Chondrocyte (in vitro differentiated cells): ENCODE measurements at regions not wholly inside any gene's neighbourhood (a gene's known extent, or its start where the extent isn't known, plus 50 kb on each side); places are given as distances from the start of the nearest gene placed in this dataset.

Source experiments
- DNase-seq: peaks from one replicate; pipeline ENCODE4 v3.0.0; 2021; ENCODE audit warnings: mixed read lengths, low spot score
- H3K27ac Mint-ChIP-seq: one replicate; pipeline ENCODE4 v1.8.0; 2021; ENCODE audit warnings: mild to moderate bottlenecking, moderate library complexity, mixed read lengths; ENCODE audit not compliant: unreplicated experiment
- H3K27me3 Mint-ChIP-seq: 2 replicates; pipeline ENCODE4 v1.8.0; 2021; ENCODE audit warnings: low read depth, mixed read lengths
- H3K36me3 Mint-ChIP-seq: 2 replicates; pipeline ENCODE4 v1.8.0; 2021; ENCODE audit warnings: low read depth, mixed read lengths
- H3K4me1 Mint-ChIP-seq: 2 replicates; pipeline ENCODE4 v1.8.0; 2021; ENCODE audit warnings: low read depth, mild to moderate bottlenecking, mixed read lengths
- H3K4me3 Mint-ChIP-seq: one replicate; pipeline ENCODE4 v1.8.0; 2021; ENCODE audit warnings: mild to moderate bottlenecking, moderate library complexity, mixed read lengths; ENCODE audit not compliant: unreplicated experiment
- H3K9me3 Mint-ChIP-seq: 2 replicates; pipeline ENCODE4 v1.8.0; 2021; ENCODE audit warnings: low read depth, mixed read lengths
- CTCF ChIP-seq: fragments of 200-600 bp; sonication (generic); IDR thresholded peaks from 2 replicates; pipeline ENCODE4 v1.5.0; 2021; ENCODE audit warnings: antibody characterized with exemption, mild to moderate bottlenecking, moderate library complexity

GRCh38 chr10:3708852-3709251, 76.2 kb downstream of the KLF6 start:
- H3K4me3 Mint-ChIP-seq, result no peak overlapping the region
- H3K27ac Mint-ChIP-seq, result peak overlapping the region; percentile 17
- no peaks in the 10 kb centered on the region for H3K27me3 Mint-ChIP-seq
- DNase-seq, result no peak
- no peak for TF ChIP-seq CTCF
- peaks cover 23% of the 10 kb centered on the region for H3K4me1 Mint-ChIP-seq
- H3K9me3 Mint-ChIP-seq, result peaks cover 17% of the 10 kb centered on the region
- H3K36me3 Mint-ChIP-seq, result peaks cover 6% of the 10 kb centered on the region

GRCh38 chr10:3704565-3705325, 80.3 kb downstream of the KLF6 start:
- Mint-ChIP-seq H3K4me1 (peaks cover 49% of the 10 kb centered on the region), H3K36me3 (no peaks in the 10 kb centered on the region), H3K27ac (peak overlapping the region; percentile 79), H3K9me3 (no peaks in the 10 kb centered on the region), H3K4me3 (no peak overlapping the region), H3K27me3 (no peaks in the 10 kb centered on the region)
- no peak for DNase-seq
- no peak for TF ChIP-seq CTCF

DNA sequence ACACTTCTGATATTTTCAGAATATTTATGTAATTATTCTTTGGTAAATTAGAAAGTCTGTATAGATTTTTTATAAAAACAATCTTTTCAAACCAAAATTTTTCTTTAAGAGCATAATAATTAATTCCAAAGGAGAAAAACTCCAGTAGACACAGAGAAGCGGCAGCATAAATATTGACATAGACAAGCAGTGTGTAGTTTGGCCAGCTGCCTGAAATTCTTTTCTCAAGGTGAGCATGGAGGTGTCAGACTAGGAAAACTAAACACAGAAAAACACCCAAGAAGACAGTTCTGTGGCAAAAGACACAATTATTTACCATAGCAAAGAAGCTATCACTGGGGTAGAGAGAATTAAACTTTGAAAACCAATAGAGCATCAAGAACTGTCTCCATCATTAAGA, 82.4 kb downstream of the KLF6 start:
- H3K27me3 Mint-ChIP-seq, result no peaks in the 10 kb centered on the region
- no peak overlapping the region for H3K27ac Mint-ChIP-seq
- H3K4me3 Mint-ChIP-seq, result no peak overlapping the region
- no peak for DNase-seq
- peaks cover 40% of the 10 kb centered on the region for H3K4me1 Mint-ChIP-seq
- no peaks in the 10 kb centered on the region for H3K36me3 Mint-ChIP-seq
- H3K9me3 Mint-ChIP-seq, result no peaks in the 10 kb centered on the region
- no peak for TF ChIP-seq CTCF

DNA sequence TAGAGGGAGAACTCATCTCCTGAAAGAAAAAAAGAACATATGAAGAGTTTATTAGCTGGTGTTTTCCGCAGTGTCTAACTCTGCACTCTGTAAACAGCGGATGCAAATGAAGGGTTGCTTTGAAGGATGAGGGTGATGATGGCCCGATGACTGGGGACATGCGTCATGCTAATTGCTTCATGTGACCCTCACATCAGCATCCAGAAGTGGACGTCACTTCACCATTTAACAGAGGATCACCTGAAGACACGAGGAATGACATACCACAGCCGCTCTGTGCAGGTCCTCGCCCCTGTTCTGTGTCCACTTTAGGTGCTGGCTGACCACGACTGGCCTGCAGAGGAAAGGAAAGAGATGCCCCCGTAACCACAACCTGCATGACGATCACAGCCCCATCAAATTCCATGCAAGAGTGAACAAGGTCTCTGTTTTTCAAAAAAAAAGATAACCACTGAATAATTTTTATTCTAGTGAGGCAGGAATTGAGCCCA, 82.9 kb downstream of the KLF6 start:
- H3K27ac Mint-ChIP-seq, result no peak overlapping the region
- no peaks in the 10 kb centered on the region for H3K27me3 Mint-ChIP-seq
- DNase-seq, result no peak
- TF ChIP-seq CTCF, result no peak
- no peaks in the 10 kb centered on the region for H3K9me3 Mint-ChIP-seq
- no peak overlapping the region for H3K4me3 Mint-ChIP-seq
- peaks cover 40% of the 10 kb centered on the region for H3K4me1 Mint-ChIP-seq
- H3K36me3 Mint-ChIP-seq, result no peaks in the 10 kb centered on the region

- no peak overlapping the region for H3K4me3 Mint-ChIP-seq
- DNase-seq, result no peak
- no peak overlapping the region for H3K27ac Mint-ChIP-seq
- TF ChIP-seq CTCF, result no peak
- no peaks in the 10 kb centered on the region for H3K27me3 Mint-ChIP-seq
- H3K36me3 Mint-ChIP-seq, result no peaks in the 10 kb centered on the region
- H3K4me1 Mint-ChIP-seq, result peaks cover 40% of the 10 kb centered on the region
- no peaks in the 10 kb centered on the region for H3K9me3 Mint-ChIP-seq
Observed at GRCh38 chr10:3701491-3701890, 83.5 kb downstream of the KLF6 start.
